Keratinocyte (primary cell): ENCODE measurements at regions not wholly inside any gene's neighbourhood (a gene's known extent, or its start where the extent isn't known, plus 50 kb on each side); places are given as distances from the start of the nearest gene placed in this dataset.

Experiments
- DNase-seq: peaks from one replicate; pipeline ENCODE4 v3.0.0-alpha.2; 2011; ENCODE audit warnings: low read depth, missing footprints, low spot score
- FAIRE-seq: peaks from 2 replicates; lab custom pipeline; 2011; peaks lifted over from hg19 to GRCh38; lab: Jason Lieb, UNC
- H2AFZ ChIP-seq: 2 replicates; pipeline ENCODE4 v1.6.0; 2012; ENCODE audit warnings: low read length, control low read depth, inconsistent platforms; ENCODE audit not compliant: control insufficient read depth
- H3K27ac ChIP-seq: 2 replicates; pipeline ENCODE4 v1.5.1; 2011; ENCODE audit warnings: low read length; ENCODE audit not compliant: control insufficient read depth, insufficient read depth
- H3K27me3 ChIP-seq: 3 replicates; pipeline ENCODE4 v1.6.0; 2011; ENCODE audit warnings: low read length; ENCODE audit not compliant: control insufficient read depth, insufficient read depth; ENCODE audit errors: extremely low read depth
- H3K36me3 ChIP-seq, 2 experiments: 2 replicates in 1 of 2; 3 replicates in 1 of 2; pipeline ENCODE4 v1.5.1; 2011; ENCODE audit warnings: low read length in 2 of 2, mild to moderate bottlenecking in 1 of 2; ENCODE audit not compliant: control insufficient read depth in 2 of 2, insufficient read depth in 2 of 2; ENCODE audit errors: extremely low read depth in 1 of 2
- H3K4me1 ChIP-seq: 3 replicates; pipeline ENCODE4 v1.5.1; 2011; ENCODE audit warnings: low read length; ENCODE audit not compliant: control insufficient read depth, insufficient read depth; ENCODE audit errors: extremely low read depth
- H3K4me2 ChIP-seq: 3 replicates; pipeline ENCODE4 v1.6.0; 2011; ENCODE audit warnings: low read depth, low read length; ENCODE audit not compliant: control insufficient read depth, insufficient read depth; ENCODE audit errors: extremely low read depth
- H3K4me3 ChIP-seq, 3 experiments: fragments of 200-600 bp in 1 of 3; sonication (generic) in 1 of 3; 2 replicates in 2 of 3; 3 replicates in 1 of 3; pipeline ENCODE4 v1.5.1; 2011 to 2016; ENCODE audit warnings: low read length in 3 of 3, mild to moderate bottlenecking in 3 of 3, control low read depth in 2 of 3, inconsistent platforms in 1 of 3, low read depth in 1 of 3, mixed read lengths in 1 of 3, mixed run types in 1 of 3, moderate library complexity in 1 of 3; ENCODE audit not compliant: control insufficient read depth in 2 of 3, insufficient read depth in 2 of 3; ENCODE audit errors: extremely low read depth in 1 of 3
- H3K79me2 ChIP-seq: 2 replicates; pipeline ENCODE4 v1.6.0; 2012; ENCODE audit warnings: low read length; ENCODE audit not compliant: control insufficient read depth, insufficient read depth
- H3K9ac ChIP-seq: 3 replicates; pipeline ENCODE4 v1.6.0; 2011; ENCODE audit warnings: low read length; ENCODE audit not compliant: control insufficient read depth, insufficient read depth; ENCODE audit errors: extremely low read depth
- H3K9me1 ChIP-seq: 3 replicates; pipeline ENCODE4 v1.6.0; 2011; ENCODE audit warnings: low read length; ENCODE audit not compliant: control insufficient read depth, insufficient read depth; ENCODE audit errors: extremely low read depth
- H3K9me3 ChIP-seq: 2 replicates; pipeline ENCODE4 v1.5.1; 2012; ENCODE audit warnings: low read depth, low read length; ENCODE audit not compliant: control insufficient read depth
- H4K20me1 ChIP-seq: 3 replicates; pipeline ENCODE4 v1.6.0; 2011; ENCODE audit warnings: low read length; ENCODE audit not compliant: control insufficient read depth, insufficient read depth; ENCODE audit errors: extremely low read depth
- EZH2 ChIP-seq: IDR thresholded peaks from one replicate; pipeline ENCODE4 v1.6.1; 2012; ENCODE audit warnings: inconsistent platforms, mild to moderate bottlenecking, low read length, moderate library complexity
- dilution Hi-C: fragments of 300-500 bp; cut with MboI; formaldehyde crosslinking; loops from one replicate; pipeline ENCODE4 v1.7.0; 2020; ENCODE audit warnings: low sequenced_read_pairs; ENCODE audit not compliant: extremely low pct_ligation_motif_present
- TF ChIP-seq, protein P1 (sequence below), 3 experiments: IDR thresholded peaks in 1 of 3; conservative IDR thresholded peaks in 1 of 3; optimal IDR thresholded peaks in 1 of 3; 2 replicates in 2 of 3; 3 replicates in 1 of 3; pipeline versions ENCODE3 to v1.5.1; 2011; ENCODE audit warnings: low read length in 3 of 3, mild to moderate bottlenecking in 3 of 3, moderate library complexity in 2 of 3, control low read depth in 1 of 3, inconsistent platforms in 1 of 3; ENCODE audit not compliant: insufficient read depth in 2 of 3; ENCODE audit errors: extremely low read depth in 1 of 3

- no peaks in the 10 kb centered on the region for H3K36me3 ChIP-seq
- H2AFZ ChIP-seq = no peak overlapping the region
- H3K4me1 ChIP-seq = no peaks in the 10 kb centered on the region
- no peak overlapping the region for H3K27ac ChIP-seq
- H3K9ac ChIP-seq = no peak overlapping the region
- dilution Hi-C loops = no loop called here
- no peaks in the 10 kb centered on the region for H3K9me3 ChIP-seq
- H3K27me3 ChIP-seq = no peaks in the 10 kb centered on the region
- TF ChIP-seq EZH2 = no peak
- TF ChIP-seq, protein P1, sequence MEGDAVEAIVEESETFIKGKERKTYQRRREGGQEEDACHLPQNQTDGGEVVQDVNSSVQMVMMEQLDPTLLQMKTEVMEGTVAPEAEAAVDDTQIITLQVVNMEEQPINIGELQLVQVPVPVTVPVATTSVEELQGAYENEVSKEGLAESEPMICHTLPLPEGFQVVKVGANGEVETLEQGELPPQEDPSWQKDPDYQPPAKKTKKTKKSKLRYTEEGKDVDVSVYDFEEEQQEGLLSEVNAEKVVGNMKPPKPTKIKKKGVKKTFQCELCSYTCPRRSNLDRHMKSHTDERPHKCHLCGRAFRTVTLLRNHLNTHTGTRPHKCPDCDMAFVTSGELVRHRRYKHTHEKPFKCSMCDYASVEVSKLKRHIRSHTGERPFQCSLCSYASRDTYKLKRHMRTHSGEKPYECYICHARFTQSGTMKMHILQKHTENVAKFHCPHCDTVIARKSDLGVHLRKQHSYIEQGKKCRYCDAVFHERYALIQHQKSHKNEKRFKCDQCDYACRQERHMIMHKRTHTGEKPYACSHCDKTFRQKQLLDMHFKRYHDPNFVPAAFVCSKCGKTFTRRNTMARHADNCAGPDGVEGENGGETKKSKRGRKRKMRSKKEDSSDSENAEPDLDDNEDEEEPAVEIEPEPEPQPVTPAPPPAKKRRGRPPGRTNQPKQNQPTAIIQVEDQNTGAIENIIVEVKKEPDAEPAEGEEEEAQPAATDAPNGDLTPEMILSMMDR (optimal IDR thresholded peaks at IDR 0.05 in 1 of 3, IDR thresholded peaks at IDR 0.05 in 1 of 3, conservative IDR thresholded peaks at IDR 0.05 in 1 of 3; ENCODE audit: extremely low read depth in 1 of 3, insufficient read depth in 2 of 3, low read length in 3 of 3) = no peak
- no peaks in the 10 kb centered on the region for H3K79me2 ChIP-seq
- H3K4me2 ChIP-seq = no peak overlapping the region
- no peaks in the 10 kb centered on the region for H4K20me1 ChIP-seq
- FAIRE-seq (no peak), DNase-seq (no peak)
- no peaks in the 10 kb centered on the region for H3K9me1 ChIP-seq
- no peak overlapping the region for H3K4me3 ChIP-seq
These were observed 477.0 kb downstream of the EPHA3 start for GRCh38 chr3:89584398-89584797.

DNA sequence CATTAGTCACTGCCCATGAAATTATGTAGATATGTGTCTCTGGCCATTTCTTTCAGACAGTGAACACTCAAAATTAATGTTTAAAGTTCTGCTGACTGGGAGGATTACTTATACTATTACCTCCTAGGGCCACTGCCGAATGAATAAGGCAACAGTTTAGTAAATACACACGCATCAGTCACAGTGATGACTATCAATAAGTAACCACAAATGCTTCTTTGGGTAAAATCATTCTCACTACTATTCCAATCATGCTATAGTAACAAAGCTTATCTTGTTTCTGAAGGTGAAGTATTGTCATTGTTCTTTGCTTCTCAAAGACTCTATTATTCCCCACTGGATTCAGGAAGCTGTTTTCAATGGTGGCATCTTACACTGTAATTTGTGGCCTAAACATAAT, 478.8 kb downstream of the EPHA3 start:
- DNase-seq = no peak
- no peaks in the 10 kb centered on the region for H4K20me1 ChIP-seq
- H3K9ac ChIP-seq = no peak overlapping the region
- no peak overlapping the region for H3K4me2 ChIP-seq
- no peaks in the 10 kb centered on the region for H3K27me3 ChIP-seq
- H3K4me3 ChIP-seq = no peak overlapping the region
- H3K79me2 ChIP-seq = no peaks in the 10 kb centered on the region
- TF ChIP-seq EZH2 = no peak
- TF ChIP-seq, protein P1 (optimal IDR thresholded peaks at IDR 0.05 in 1 of 3, IDR thresholded peaks at IDR 0.05 in 1 of 3, conservative IDR thresholded peaks at IDR 0.05 in 1 of 3; ENCODE audit: extremely low read depth in 1 of 3, insufficient read depth in 2 of 3, low read length in 3 of 3) = no peak
- no peaks in the 10 kb centered on the region for H3K36me3 ChIP-seq
- no peaks in the 10 kb centered on the region for H3K9me1 ChIP-seq
- no peak overlapping the region for H2AFZ ChIP-seq
- no peaks in the 10 kb centered on the region for H3K4me1 ChIP-seq
- dilution Hi-C loops = no loop called here
- no peak for FAIRE-seq
- H3K9me3 ChIP-seq = no peaks in the 10 kb centered on the region
- no peak overlapping the region for H3K27ac ChIP-seq
